Stomach smooth muscle (tissue), 2 donors: ENCODE measurements at regions not wholly inside any gene's neighbourhood (a gene's known extent, or its start where the extent isn't known, plus 50 kb on each side); places are given as distances from the start of the nearest gene placed in this dataset.

Experiments
- H3K27ac ChIP-seq: one replicate; pipeline ENCODE4 v1.7.0; 2013; ENCODE audit warnings: mild to moderate bottlenecking, low read length, inconsistent platforms
- H3K27me3 ChIP-seq, 2 donors: one replicate each; pipeline ENCODE4 v1.7.0; 2013; ENCODE audit warnings: low read length in 2 of 2; ENCODE audit not compliant: insufficient read depth in 2 of 2, control insufficient read depth in 1 of 2
- H3K36me3 ChIP-seq, 2 donors: one replicate each; pipeline ENCODE4 v1.7.0; 2013; ENCODE audit warnings: low read length in 2 of 2; ENCODE audit not compliant: control insufficient read depth in 2 of 2, insufficient read depth in 2 of 2
- H3K4me1 ChIP-seq: one replicate; pipeline ENCODE4 v1.7.0; 2013; ENCODE audit warnings: low read length; ENCODE audit not compliant: control insufficient read depth, insufficient read depth
- H3K4me3 ChIP-seq, 2 donors: one replicate each; pipeline ENCODE4 v1.7.0; 2013; ENCODE audit warnings: low read length in 2 of 2
- H3K9ac ChIP-seq, 2 donors: one replicate each; pipeline ENCODE4 v1.7.0; 2013; ENCODE audit warnings: low read length in 2 of 2, mild to moderate bottlenecking in 1 of 2
- H3K9me3 ChIP-seq, 2 donors: one replicate each; pipeline ENCODE4 v1.7.0; 2013; ENCODE audit warnings: low read length in 2 of 2; ENCODE audit not compliant: control insufficient read depth in 2 of 2
- donor health status: healthy.
- donor health status: Pancreatic carcinoma.

GRCh38 chr4:11189756-11190155 is 238.9 kb downstream of the HS3ST1 start:
- Histone ChIP-seq H3K4me1 (no peaks in the 10 kb centered on the region), H3K9me3 (no peaks in the 10 kb centered on the region), H3K9ac (no peak overlapping the region), H3K4me3 (no peak overlapping the region), H3K27ac (no peak overlapping the region), H3K36me3 (no peaks in the 10 kb centered on the region), H3K27me3 (peaks cover 0 to 2% of the 10 kb centered on the region in 2 donors)

- peaks cover 0 to 2% of the 10 kb centered on the region in 2 donors for H3K27me3 ChIP-seq
- H3K27ac ChIP-seq: no peak overlapping the region
- H3K36me3 ChIP-seq: no peaks in the 10 kb centered on the region
- H3K4me3 ChIP-seq: no peak overlapping the region
- no peaks in the 10 kb centered on the region for H3K4me1 ChIP-seq
- H3K9ac ChIP-seq: no peak overlapping the region
- no peaks in the 10 kb centered on the region for H3K9me3 ChIP-seq
Measured at GRCh38 chr4:11183356-11183740, 245.3 kb downstream of the HS3ST1 start.

GRCh38 chr4:11182586-11183355 is 245.9 kb downstream of the HS3ST1 start:
- Histone ChIP-seq H3K4me3 (no peak overlapping the region), H3K4me1 (no peaks in the 10 kb centered on the region), H3K36me3 (no peaks in the 10 kb centered on the region), H3K27ac (no peak overlapping the region), H3K9me3 (no peaks in the 10 kb centered on the region), H3K9ac (no peak overlapping the region), H3K27me3 (peaks cover 0 to 2% of the 10 kb centered on the region in 2 donors)

- no peak overlapping the region for H3K4me3 ChIP-seq
- no peak overlapping the region for H3K9ac ChIP-seq
- no peak overlapping the region for H3K27ac ChIP-seq
- H3K27me3 ChIP-seq: no peaks in the 10 kb centered on the region
- H3K4me1 ChIP-seq: no peaks in the 10 kb centered on the region
- H3K9me3 ChIP-seq: no peaks in the 10 kb centered on the region
- H3K36me3 ChIP-seq: no peaks in the 10 kb centered on the region
Measured at GRCh38 chr4:11182031-11182430, 246.7 kb downstream of the HS3ST1 start.

GRCh38 chr4:11179796-11180195 is 248.9 kb downstream of the HS3ST1 start:
- Histone ChIP-seq H3K9ac (no peak overlapping the region), H3K9me3 (no peaks in the 10 kb centered on the region), H3K27ac (no peak overlapping the region), H3K27me3 (no peaks in the 10 kb centered on the region), H3K36me3 (no peaks in the 10 kb centered on the region), H3K4me3 (no peak overlapping the region), H3K4me1 (no peaks in the 10 kb centered on the region)

GRCh38 chr4:11178433-11178832 is 250.3 kb downstream of the HS3ST1 start:
- Histone ChIP-seq H3K9me3 (no peaks in the 10 kb centered on the region), H3K4me1 (no peaks in the 10 kb centered on the region), H3K36me3 (no peaks in the 10 kb centered on the region), H3K27me3 (no peaks in the 10 kb centered on the region), H3K9ac (no peak overlapping the region), H3K27ac (no peak overlapping the region), H3K4me3 (no peak overlapping the region)

- Histone ChIP-seq H3K36me3 (no peaks in the 10 kb centered on the region), H3K4me3 (no peak overlapping the region), H3K27ac (no peak overlapping the region), H3K9me3 (no peaks in the 10 kb centered on the region), H3K27me3 (no peaks in the 10 kb centered on the region), H3K9ac (no peak overlapping the region), H3K4me1 (no peaks in the 10 kb centered on the region)
Measured at GRCh38 chr4:11175374-11175773, 253.3 kb downstream of the HS3ST1 start.

GRCh38 chr4:11166606-11167005 is 262.1 kb downstream of the HS3ST1 start:
- H3K9ac ChIP-seq: no peak overlapping the region
- H3K27ac ChIP-seq: no peak overlapping the region
- H3K27me3 ChIP-seq: no peaks in the 10 kb centered on the region
- H3K9me3 ChIP-seq: no peaks in the 10 kb centered on the region
- no peaks in the 10 kb centered on the region for H3K4me1 ChIP-seq
- no peak overlapping the region for H3K4me3 ChIP-seq
- no peaks in the 10 kb centered on the region for H3K36me3 ChIP-seq

- Histone ChIP-seq H3K27me3 (no peaks in the 10 kb centered on the region), H3K4me3 (no peak overlapping the region), H3K27ac (no peak overlapping the region), H3K9me3 (no peaks in the 10 kb centered on the region), H3K4me1 (no peaks in the 10 kb centered on the region), H3K36me3 (no peaks in the 10 kb centered on the region), H3K9ac (no peak overlapping the region)
Measured at GRCh38 chr4:11166034-11166433, 262.7 kb downstream of the HS3ST1 start.

GRCh38 chr4:11165052-11165451 is 263.6 kb downstream of the HS3ST1 start:
- Histone ChIP-seq H3K9me3 (no peaks in the 10 kb centered on the region), H3K27me3 (no peaks in the 10 kb centered on the region), H3K4me3 (no peak overlapping the region), H3K36me3 (no peaks in the 10 kb centered on the region), H3K4me1 (no peaks in the 10 kb centered on the region), H3K27ac (no peak overlapping the region), H3K9ac (no peak overlapping the region)

- no peak overlapping the region for H3K27ac ChIP-seq
- H3K9ac ChIP-seq: no peak overlapping the region
- no peaks in the 10 kb centered on the region for H3K4me1 ChIP-seq
- H3K4me3 ChIP-seq: no peak overlapping the region
- no peaks in the 10 kb centered on the region for H3K27me3 ChIP-seq
- H3K9me3 ChIP-seq: no peaks in the 10 kb centered on the region
- H3K36me3 ChIP-seq: no peaks in the 10 kb centered on the region
Measured at GRCh38 chr4:11160288-11160687, 268.4 kb downstream of the HS3ST1 start.
